ENCODE measurements at regions not wholly inside any gene's neighbourhood (a gene's known extent, or its start where the extent isn't known, plus 50 kb on each side); places are given as distances from the start of the nearest gene placed in this dataset.

- Histone ChIP-seq H4K20me1 (ENCODE audit: insufficient read depth, low read length) (no peaks in the 10 kb centered on the region), H4K91ac (ENCODE audit: insufficient read depth, low read depth, low read length) (no peak overlapping the region), H2BK120ac (ENCODE audit: low read depth, low read length) (no peak overlapping the region), H4K8ac (ENCODE audit: low read depth in 2 of 2, low read length in 2 of 2) (no peak overlapping the region), H2AFZ (replicated peaks; ENCODE audit: low read length, poor library complexity) (no peak overlapping the region), H2BK5ac (ENCODE audit: low read depth, low read length, poor library complexity, severe bottlenecking) (no peak overlapping the region), H3K4me1 (ENCODE audit: control insufficient read depth, insufficient read depth, low read length) (peaks cover 1% of the 10 kb centered on the region; the same call in 1 of the 2 replicates), H3K18ac (ENCODE audit: low read depth, low read length) (no peak overlapping the region), H2BK15ac (ENCODE audit: low read depth, low read length) (no peak overlapping the region), H3K79me1 (ENCODE audit: low read depth in 1 of 2, low read length in 2 of 2) (no peaks in the 10 kb centered on the region), H3K14ac (replicated peaks; ENCODE audit: low read depth, low read length) (no peak overlapping the region), H4K5ac (ENCODE audit: low read depth, low read length) (no peak overlapping the region), H3K9ac (ENCODE audit: low read depth, low read length) (no peak overlapping the region), H3K4me3 (ENCODE audit: insufficient read depth, low read depth, low read length) (no peak overlapping the region), H3K23ac (ENCODE audit: low read depth, low read length) (no peak overlapping the region), H3K56ac (ENCODE audit: extremely low read depth, insufficient read depth, low read length) (no peak overlapping the region), H3K27ac (ENCODE audit: insufficient read depth, low read length) (no peak overlapping the region), H2AK5ac (ENCODE audit: low read depth, low read length) (no peak overlapping the region), H3K9me3 (ENCODE audit: control insufficient read depth, insufficient read depth, low read length) (no peaks in the 10 kb centered on the region), H3K4ac (ENCODE audit: low read depth, low read length) (no peak overlapping the region), H2AK9ac (replicated peaks; ENCODE audit: low read depth, low read length, poor library complexity) (no peak overlapping the region), H3K36me3 (ENCODE audit: control insufficient read depth, insufficient read depth, low read length) (no peaks in the 10 kb centered on the region), H3K9me1 (ENCODE audit: insufficient read depth, low read length) (no peaks in the 10 kb centered on the region), H3K4me2 (ENCODE audit: low read depth, low read length) (no peak overlapping the region), H3K27me3 (ENCODE audit: control insufficient read depth, insufficient read depth, low read length) (no peaks in the 10 kb centered on the region; the same call in 1 of the 2 replicates), H2BK20ac (ENCODE audit: low read depth, low read length) (no peak overlapping the region)
- no peak for ATAC-seq (ENCODE audit: low read depth)
- no peak for TF ChIP-seq RFX5 (IDR thresholded peaks at IDR 0.05; ENCODE audit: low read depth, low read length)
- no peak for TF ChIP-seq ELK1 (IDR thresholded peaks at IDR 0.05; ENCODE audit: borderline replicate concordance, low read depth, low read length)
- TF ChIP-seq NFE2L2 (IDR thresholded peaks at IDR 0.05; ENCODE audit: low read depth, low read length) = no peak
- no peak for TF ChIP-seq MAFK (IDR thresholded peaks at IDR 0.05; ENCODE audit: low read depth, low read length)
- TF ChIP-seq RCOR1 (IDR thresholded peaks at IDR 0.05; ENCODE audit: insufficient replicate concordance, low read length) = no peak
- no peak for TF ChIP-seq SMC3 (IDR thresholded peaks at IDR 0.05; ENCODE audit: low read depth, low read length)
- TF ChIP-seq BHLHE40 (IDR thresholded peaks at IDR 0.05; ENCODE audit: low read depth, low read length) = no peak
- no peak for TF ChIP-seq CEBPB (IDR thresholded peaks at IDR 0.05; ENCODE audit: low read depth, low read length)
- TF ChIP-seq MAZ (IDR thresholded peaks at IDR 0.05; ENCODE audit: borderline replicate concordance, low read depth, low read length) = no peak
- TF ChIP-seq RAD21 (IDR thresholded peaks at IDR 0.05; ENCODE audit: low read length) = no peak
- TF ChIP-seq POLR2A (IDR thresholded peaks at IDR 0.05; ENCODE audit: low read depth, low read length) = no peak
- no peak for TF ChIP-seq USF2 (IDR thresholded peaks at IDR 0.05; ENCODE audit: low read depth, low read length)
- TF ChIP-seq FOS (IDR thresholded peaks at IDR 0.05; ENCODE audit: low read depth, low read length) = no peak
- WGBS, 2 experiments (ENCODE audit: extremely low coverage in 2 of 2, insufficient read length in 1 of 2) = 100% methylated on average over 1 of the region's 10 CpGs; no CpG with 5 or more reads in 1 of the 2 experiments
- dilution Hi-C loops (cut with HindIII; ENCODE audit: low sequenced_read_pairs, unreplicated experiment) (no loop called here), in situ Hi-C loops (cut with MboI; ENCODE audit: low sequenced_read_pairs) (no loop called here), intact Hi-C loops (cut with micrococcal nuclease) (no loop called here)
- ChIA-PET CTCF (interaction anchor here (0.7 kb wide), 1 partner anchor 184 kb away, joined by 7 read pairs; no protein-coding TSS in a partner anchor), POLR2A (ENCODE audit: unreplicated experiment) (no interaction called here)
- no TSS peak for BruUV-seq (replicated peaks)
- DNase-seq = no peak
Measured at GRCh38 chr9:2285416-2286332, 270.5 kb downstream of the SMARCA2 start.

All from IMR-90 (cell line).